ENCODE measurements at regions not wholly inside any gene's neighbourhood (a gene's known extent, or its start where the extent isn't known, plus 50 kb on each side); places are given as distances from the start of the nearest gene placed in this dataset.

- Histone ChIP-seq H3K4me3 (ENCODE audit: low read depth in 1 of 2, low read length in 2 of 2) (no peak overlapping the region), H3K36me3 (ENCODE audit: control insufficient read depth in 2 of 2, insufficient read depth in 2 of 2, low read length in 1 of 2) (no peaks in the 10 kb centered on the region), H3K27ac (ENCODE audit: low read depth in 2 of 2, low read length in 1 of 2) (no peak overlapping the region), H3K9me3 (ENCODE audit: control insufficient read depth in 2 of 2, insufficient read depth in 1 of 2, low read depth in 1 of 2, low read length in 1 of 2) (no peaks in the 10 kb centered on the region), H3K27me3 (ENCODE audit: control insufficient read depth in 1 of 2, insufficient read depth in 2 of 2, low read length in 2 of 2) (peaks cover 0 to 7% of the 10 kb centered on the region in 2 donors), H3K4me1 (ENCODE audit: control insufficient read depth in 2 of 2, insufficient read depth in 2 of 2, low read length in 1 of 2) (peaks cover 8 to 9% of the 10 kb centered on the region in 2 donors)
- whole genome bisulfite sequencing, 2 donors, result 25% methylated on average over 32 of the region's 32 CpGs
Observed at GRCh38 chr2:16014041-16014787, 73.9 kb downstream of the MYCN start.

- peaks cover 8 to 9% of the 10 kb centered on the region in 2 donors for H3K4me1 ChIP-seq (ENCODE audit: control insufficient read depth in 2 of 2, insufficient read depth in 2 of 2, low read length in 1 of 2)
- H3K36me3 ChIP-seq (ENCODE audit: control insufficient read depth in 2 of 2, insufficient read depth in 2 of 2, low read length in 1 of 2), result no peaks in the 10 kb centered on the region
- no peaks in the 10 kb centered on the region for H3K9me3 ChIP-seq (ENCODE audit: control insufficient read depth in 2 of 2, insufficient read depth in 1 of 2, low read depth in 1 of 2, low read length in 1 of 2)
- no peak overlapping the region for H3K4me3 ChIP-seq (ENCODE audit: low read depth in 1 of 2, low read length in 2 of 2)
- no peak overlapping the region for H3K27ac ChIP-seq (ENCODE audit: low read depth in 2 of 2, low read length in 1 of 2)
- H3K27me3 ChIP-seq (ENCODE audit: control insufficient read depth in 1 of 2, insufficient read depth in 2 of 2, low read length in 2 of 2), result peaks cover 0 to 7% of the 10 kb centered on the region in 2 donors
- 24 to 26% methylated on average over 20 of the region's 20 CpGs for WGBS, 2 donors
Observed at GRCh38 chr2:16013359-16013911, 73.1 kb downstream of the MYCN start.

- H3K4me1 ChIP-seq (ENCODE audit: control insufficient read depth in 2 of 2, insufficient read depth in 2 of 2, low read length in 1 of 2), result peaks cover 8 to 9% of the 10 kb centered on the region in 2 donors
- no peaks in the 10 kb centered on the region for H3K9me3 ChIP-seq (ENCODE audit: control insufficient read depth in 2 of 2, insufficient read depth in 1 of 2, low read depth in 1 of 2, low read length in 1 of 2)
- no peaks in the 10 kb centered on the region for H3K36me3 ChIP-seq (ENCODE audit: control insufficient read depth in 2 of 2, insufficient read depth in 2 of 2, low read length in 1 of 2)
- 16 to 19% methylated on average over 19 of the region's 19 CpGs for WGBS, 2 donors
- H3K27ac ChIP-seq (ENCODE audit: low read depth in 2 of 2, low read length in 1 of 2), result peak overlapping the region; percentile 4 to 17
- no peak overlapping the region for H3K4me3 ChIP-seq (ENCODE audit: low read depth in 1 of 2, low read length in 2 of 2)
- H3K27me3 ChIP-seq (ENCODE audit: control insufficient read depth in 1 of 2, insufficient read depth in 2 of 2, low read length in 2 of 2), result peaks cover 0 to 7% of the 10 kb centered on the region in 2 donors
Observed at GRCh38 chr2:16012626-16013358, 72.4 kb downstream of the MYCN start.

GRCh38 chr2:16012029-16012596 is 71.8 kb downstream of the MYCN start:
- Histone ChIP-seq H3K27ac (ENCODE audit: low read depth in 2 of 2, low read length in 1 of 2) (no peak overlapping the region), H3K4me3 (ENCODE audit: low read depth in 1 of 2, low read length in 2 of 2) (no peak overlapping the region), H3K4me1 (ENCODE audit: control insufficient read depth in 2 of 2, insufficient read depth in 2 of 2, low read length in 1 of 2) (peaks cover 8 to 9% of the 10 kb centered on the region in 2 donors), H3K9me3 (ENCODE audit: control insufficient read depth in 2 of 2, insufficient read depth in 1 of 2, low read depth in 1 of 2, low read length in 1 of 2) (no peaks in the 10 kb centered on the region), H3K36me3 (ENCODE audit: control insufficient read depth in 2 of 2, insufficient read depth in 2 of 2, low read length in 1 of 2) (no peaks in the 10 kb centered on the region), H3K27me3 (ENCODE audit: control insufficient read depth in 1 of 2, insufficient read depth in 2 of 2, low read length in 2 of 2) (peaks cover 0 to 7% of the 10 kb centered on the region in 2 donors)
- 75 to 78% methylated on average over 2 of the region's 2 CpGs for WGBS, 2 donors

- Histone ChIP-seq H3K4me3 (ENCODE audit: low read depth in 1 of 2, low read length in 2 of 2) (no peak overlapping the region), H3K36me3 (ENCODE audit: control insufficient read depth in 2 of 2, insufficient read depth in 2 of 2, low read length in 1 of 2) (no peaks in the 10 kb centered on the region)
Observed at GRCh38 chr2:16011621-16011960, 71.2 kb downstream of the MYCN start.

GRCh38 chr2:16010951-16011620 is 70.7 kb downstream of the MYCN start:
- peaks cover 8 to 9% of the 10 kb centered on the region in 2 donors for H3K4me1 ChIP-seq (ENCODE audit: control insufficient read depth in 2 of 2, insufficient read depth in 2 of 2, low read length in 1 of 2)
- H3K9me3 ChIP-seq (ENCODE audit: control insufficient read depth in 2 of 2, insufficient read depth in 1 of 2, low read depth in 1 of 2, low read length in 1 of 2), result no peaks in the 10 kb centered on the region
- peaks cover 0 to 7% of the 10 kb centered on the region in 2 donors for H3K27me3 ChIP-seq (ENCODE audit: control insufficient read depth in 1 of 2, insufficient read depth in 2 of 2, low read length in 2 of 2)
- no peaks in the 10 kb centered on the region for H3K36me3 ChIP-seq (ENCODE audit: control insufficient read depth in 2 of 2, insufficient read depth in 2 of 2, low read length in 1 of 2)
- 83 to 85% methylated on average over 2 of the region's 2 CpGs for WGBS, 2 donors
- H3K27ac ChIP-seq (ENCODE audit: low read depth in 2 of 2, low read length in 1 of 2), result no peak overlapping the region
- H3K4me3 ChIP-seq (ENCODE audit: low read depth in 1 of 2, low read length in 2 of 2), result no peak overlapping the region

More at GRCh38 chr2:16011621-16011960, 71.2 kb downstream of the MYCN start:
- Histone ChIP-seq H3K27ac (ENCODE audit: low read depth in 2 of 2, low read length in 1 of 2) (no peak overlapping the region), H3K4me1 (ENCODE audit: control insufficient read depth in 2 of 2, insufficient read depth in 2 of 2, low read length in 1 of 2) (peaks cover 8 to 9% of the 10 kb centered on the region in 2 donors), H3K27me3 (ENCODE audit: control insufficient read depth in 1 of 2, insufficient read depth in 2 of 2, low read length in 2 of 2) (peaks cover 0 to 7% of the 10 kb centered on the region in 2 donors), H3K9me3 (ENCODE audit: control insufficient read depth in 2 of 2, insufficient read depth in 1 of 2, low read depth in 1 of 2, low read length in 1 of 2) (no peaks in the 10 kb centered on the region)
- 85 to 91% methylated on average over 2 of the region's 2 CpGs for WGBS, 2 donors

GRCh38 chr2:16010011-16010410 is 69.7 kb downstream of the MYCN start:
- Histone ChIP-seq H3K27me3 (ENCODE audit: control insufficient read depth in 1 of 2, insufficient read depth in 2 of 2, low read length in 2 of 2) (peaks cover 0 to 2% of the 10 kb centered on the region in 2 donors), H3K36me3 (ENCODE audit: control insufficient read depth in 2 of 2, insufficient read depth in 2 of 2, low read length in 1 of 2) (no peaks in the 10 kb centered on the region), H3K27ac (ENCODE audit: low read depth in 2 of 2, low read length in 1 of 2) (no peak overlapping the region), H3K4me1 (ENCODE audit: control insufficient read depth in 2 of 2, insufficient read depth in 2 of 2, low read length in 1 of 2) (peaks cover 8 to 9% of the 10 kb centered on the region in 2 donors), H3K9me3 (ENCODE audit: control insufficient read depth in 2 of 2, insufficient read depth in 1 of 2, low read depth in 1 of 2, low read length in 1 of 2) (no peaks in the 10 kb centered on the region), H3K4me3 (ENCODE audit: low read depth in 1 of 2, low read length in 2 of 2) (no peak overlapping the region)
- 67 to 77% methylated on average over 3 of the region's 3 CpGs for WGBS, 2 donors

GRCh38 chr2:16009560-16009959 is 69.2 kb downstream of the MYCN start:
- H3K27me3 ChIP-seq (ENCODE audit: control insufficient read depth in 1 of 2, insufficient read depth in 2 of 2, low read length in 2 of 2), result peaks cover 0 to 2% of the 10 kb centered on the region in 2 donors
- H3K4me1 ChIP-seq (ENCODE audit: control insufficient read depth in 2 of 2, insufficient read depth in 2 of 2, low read length in 1 of 2), result peaks cover 8 to 9% of the 10 kb centered on the region in 2 donors
- no peak overlapping the region for H3K27ac ChIP-seq (ENCODE audit: low read depth in 2 of 2, low read length in 1 of 2)
- no peak overlapping the region for H3K4me3 ChIP-seq (ENCODE audit: low read depth in 1 of 2, low read length in 2 of 2)
- H3K36me3 ChIP-seq (ENCODE audit: control insufficient read depth in 2 of 2, insufficient read depth in 2 of 2, low read length in 1 of 2), result no peaks in the 10 kb centered on the region
- H3K9me3 ChIP-seq (ENCODE audit: control insufficient read depth in 2 of 2, insufficient read depth in 1 of 2, low read depth in 1 of 2, low read length in 1 of 2), result no peaks in the 10 kb centered on the region

GRCh38 chr2:16008856-16009255 is 68.5 kb downstream of the MYCN start:
- 82 to 83% methylated on average over 6 of the region's 6 CpGs for WGBS, 2 donors

More at GRCh38 chr2:16008856-16009255, 68.5 kb downstream of the MYCN start:
- H3K9me3 ChIP-seq (ENCODE audit: control insufficient read depth in 2 of 2, insufficient read depth in 1 of 2, low read depth in 1 of 2, low read length in 1 of 2), result no peaks in the 10 kb centered on the region
- no peak overlapping the region for H3K27ac ChIP-seq (ENCODE audit: low read depth in 2 of 2, low read length in 1 of 2)
- peaks cover 3 to 9% of the 10 kb centered on the region in 2 donors for H3K4me1 ChIP-seq (ENCODE audit: control insufficient read depth in 2 of 2, insufficient read depth in 2 of 2, low read length in 1 of 2)
- peaks cover 0 to 2% of the 10 kb centered on the region in 2 donors for H3K27me3 ChIP-seq (ENCODE audit: control insufficient read depth in 1 of 2, insufficient read depth in 2 of 2, low read length in 2 of 2)
- no peak overlapping the region for H3K4me3 ChIP-seq (ENCODE audit: low read depth in 1 of 2, low read length in 2 of 2)
- no peaks in the 10 kb centered on the region for H3K36me3 ChIP-seq (ENCODE audit: control insufficient read depth in 2 of 2, insufficient read depth in 2 of 2, low read length in 1 of 2)

Data from esophagus (tissue), 2 donors.